Effector memory CD4-positive, alpha-beta T cell (primary cell): ENCODE measurements at regions not wholly inside any gene's neighbourhood (a gene's known extent, or its start where the extent isn't known, plus 50 kb on each side); places are given as distances from the start of the nearest gene placed in this dataset.
"Not testable (repeated sequence)": the region's sequence is repeated elsewhere in the genome, so short reads cannot be mapped to it uniquely, and the experiment has no call there.

Experiments used
- DNase-seq, 3 donors: peaks; one replicate each; pipeline ENCODE4 v3.0.0-alpha.2; 2020
- H3K27ac ChIP-seq: 2 replicates; pipeline ENCODE4 v1.7.0; 2013; ENCODE audit warnings: mild to moderate bottlenecking, low read length, moderate library complexity; ENCODE audit not compliant: insufficient read depth, poor library complexity, severe bottlenecking
- H3K27me3 ChIP-seq: replicated peaks from 2 replicates; pipeline ENCODE4 v1.7.0; 2013; ENCODE audit warnings: mild to moderate bottlenecking, low read length; ENCODE audit not compliant: insufficient read depth, control insufficient read depth, poor library complexity, severe bottlenecking
- H3K36me3 ChIP-seq: 2 replicates; pipeline ENCODE4 v1.7.0; 2013; ENCODE audit warnings: mild to moderate bottlenecking, low read length, moderate library complexity; ENCODE audit not compliant: control insufficient read depth, insufficient read depth
- H3K4me1 ChIP-seq: 2 replicates; pipeline ENCODE4 v1.7.0; 2013; ENCODE audit warnings: low read length, mild to moderate bottlenecking; ENCODE audit not compliant: control insufficient read depth, insufficient read depth, poor library complexity, severe bottlenecking
- H3K4me3 ChIP-seq: 2 replicates; pipeline ENCODE4 v1.7.0; 2013; ENCODE audit warnings: low read length, low read depth, mild to moderate bottlenecking; ENCODE audit not compliant: insufficient read depth, poor library complexity, severe bottlenecking
- H3K9me3 ChIP-seq: 2 replicates; pipeline ENCODE4 v1.7.0; 2013; ENCODE audit warnings: mild to moderate bottlenecking, low read length, moderate library complexity; ENCODE audit not compliant: control insufficient read depth

GRCh38 chr10:27372095-27372494 is 131.5 kb upstream of the ACBD5 start:
- H3K27me3 ChIP-seq: no peaks in the 10 kb centered on the region
- H3K4me1 ChIP-seq: no peaks in the 10 kb centered on the region

GRCh38 chr10:27371375-27371774 is 130.8 kb upstream of the ACBD5 start:
- DNase-seq, H3K9me3 ChIP-seq, H3K4me3 ChIP-seq, H3K36me3 ChIP-seq, H3K27ac ChIP-seq, H3K4me1 ChIP-seq, H3K27me3 ChIP-seq: not testable (repeated sequence)

More at GRCh38 chr10:27372095-27372494, 131.5 kb upstream of the ACBD5 start:
- H3K27ac ChIP-seq: no peak overlapping the region
- H3K9me3 ChIP-seq: no peaks in the 10 kb centered on the region
- no peak overlapping the region for H3K4me3 ChIP-seq
- DNase-seq: no peak
- H3K36me3 ChIP-seq: no peaks in the 10 kb centered on the region

- H3K9me3 ChIP-seq: no peaks in the 10 kb centered on the region
- no peak for DNase-seq
Observed at GRCh38 chr10:27369880-27370279, 129.3 kb upstream of the ACBD5 start.

GRCh38 chr10:27368706-27369105 is 128.1 kb upstream of the ACBD5 start:
- Histone ChIP-seq H3K27me3 (no peaks in the 10 kb centered on the region), H3K4me3 (no peak overlapping the region), H3K4me1 (no peaks in the 10 kb centered on the region), H3K36me3 (no peaks in the 10 kb centered on the region), H3K9me3 (no peaks in the 10 kb centered on the region), H3K27ac (no peak overlapping the region)
- no peak for DNase-seq

More at GRCh38 chr10:27369880-27370279, 129.3 kb upstream of the ACBD5 start:
- H3K4me1 ChIP-seq: no peaks in the 10 kb centered on the region
- H3K27me3 ChIP-seq: no peaks in the 10 kb centered on the region
- no peaks in the 10 kb centered on the region for H3K36me3 ChIP-seq
- H3K4me3 ChIP-seq: no peak overlapping the region
- H3K27ac ChIP-seq: no peak overlapping the region

DNA sequence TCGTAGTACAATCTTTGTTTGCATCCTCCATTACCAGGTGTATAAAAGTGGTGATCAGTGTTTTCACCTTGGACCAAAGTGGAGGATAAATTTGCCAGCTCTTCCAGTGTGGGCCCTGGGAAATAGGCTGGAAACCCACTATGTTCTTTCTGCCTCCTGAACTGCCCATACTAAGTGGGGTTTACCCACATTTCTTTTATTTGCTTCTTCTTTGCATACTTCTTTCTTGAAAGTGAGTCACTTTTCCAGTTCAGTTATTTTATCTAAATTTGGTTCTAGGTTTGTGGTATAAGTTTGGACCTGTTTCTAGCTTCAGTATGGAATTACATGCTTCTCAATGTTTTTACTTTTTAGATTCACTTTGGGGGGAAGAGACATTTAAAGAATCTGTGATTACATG is 126.2 kb upstream of the ACBD5 start:
- no peak overlapping the region for H3K27ac ChIP-seq
- H3K4me3 ChIP-seq: no peak overlapping the region
- no peaks in the 10 kb centered on the region for H3K4me1 ChIP-seq
- H3K9me3 ChIP-seq: no peaks in the 10 kb centered on the region
- H3K27me3 ChIP-seq: no peaks in the 10 kb centered on the region
- no peak for DNase-seq
- H3K36me3 ChIP-seq: no peaks in the 10 kb centered on the region

DNA sequence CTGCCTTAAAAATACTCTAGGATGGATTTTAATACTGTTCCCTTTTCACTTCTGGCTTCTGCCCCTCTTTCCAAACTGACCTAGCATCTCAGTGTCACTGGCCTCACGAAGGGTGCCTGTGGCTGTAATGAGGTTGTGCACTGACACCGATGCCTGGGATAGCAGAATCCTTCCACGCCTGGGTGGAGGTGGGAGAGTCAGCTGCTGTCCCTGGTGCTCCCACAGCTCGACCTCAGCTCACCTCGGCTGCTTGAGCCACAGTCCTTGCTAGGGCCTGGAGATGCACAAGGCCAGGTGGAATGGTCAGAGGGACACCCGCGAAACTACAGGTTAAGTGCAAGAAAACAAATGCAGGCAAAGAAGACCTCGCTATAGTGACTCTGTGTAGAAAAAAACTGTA is 123.4 kb upstream of the ACBD5 start:
- no peaks in the 10 kb centered on the region for H3K4me1 ChIP-seq
- no peak overlapping the region for H3K4me3 ChIP-seq
- no peaks in the 10 kb centered on the region for H3K27me3 ChIP-seq
- no peak overlapping the region for H3K27ac ChIP-seq
- no peaks in the 10 kb centered on the region for H3K9me3 ChIP-seq
- DNase-seq: no peak
- H3K36me3 ChIP-seq: no peaks in the 10 kb centered on the region

DNA sequence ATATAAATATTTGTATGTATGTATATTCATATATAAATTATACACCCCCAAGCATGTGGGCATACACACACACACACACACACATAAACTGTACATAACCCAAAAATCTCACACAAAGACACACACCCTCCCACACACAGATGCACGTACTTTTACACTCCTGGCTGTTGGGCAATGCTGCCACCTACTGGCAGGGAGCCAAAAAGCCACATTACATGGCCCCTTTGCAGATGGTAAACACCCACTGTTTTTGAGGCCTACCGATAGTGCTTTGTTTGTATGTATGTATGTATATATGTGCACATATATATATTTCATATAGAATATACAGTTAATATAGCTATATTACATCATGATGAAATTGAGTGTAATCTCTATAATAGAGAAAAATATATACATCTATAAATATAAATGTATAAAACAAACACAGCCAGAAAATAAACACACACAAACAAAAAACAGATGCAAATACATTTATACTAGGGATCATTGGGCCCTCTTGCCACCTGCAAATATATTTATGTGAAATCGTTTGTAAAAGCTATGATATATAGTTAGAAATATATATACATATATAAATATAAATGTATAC is 120.1 kb upstream of the ACBD5 start:
- Histone ChIP-seq H3K27ac (no peak overlapping the region), H3K36me3 (no peaks in the 10 kb centered on the region), H3K27me3 (no peaks in the 10 kb centered on the region), H3K4me3 (no peak overlapping the region), H3K4me1 (no peaks in the 10 kb centered on the region), H3K9me3 (no peaks in the 10 kb centered on the region)
- DNase-seq: peak; percentile 59 to 75 (median 64)

- DNase-seq: no peak
- no peaks in the 10 kb centered on the region for H3K36me3 ChIP-seq
- H3K27ac ChIP-seq: no peak overlapping the region
- H3K4me3 ChIP-seq: no peak overlapping the region
- H3K4me1 ChIP-seq: no peaks in the 10 kb centered on the region
- no peaks in the 10 kb centered on the region for H3K27me3 ChIP-seq
- H3K9me3 ChIP-seq: no peaks in the 10 kb centered on the region
Observed at GRCh38 chr10:27359792-27360355, 119.3 kb upstream of the ACBD5 start.

DNA sequence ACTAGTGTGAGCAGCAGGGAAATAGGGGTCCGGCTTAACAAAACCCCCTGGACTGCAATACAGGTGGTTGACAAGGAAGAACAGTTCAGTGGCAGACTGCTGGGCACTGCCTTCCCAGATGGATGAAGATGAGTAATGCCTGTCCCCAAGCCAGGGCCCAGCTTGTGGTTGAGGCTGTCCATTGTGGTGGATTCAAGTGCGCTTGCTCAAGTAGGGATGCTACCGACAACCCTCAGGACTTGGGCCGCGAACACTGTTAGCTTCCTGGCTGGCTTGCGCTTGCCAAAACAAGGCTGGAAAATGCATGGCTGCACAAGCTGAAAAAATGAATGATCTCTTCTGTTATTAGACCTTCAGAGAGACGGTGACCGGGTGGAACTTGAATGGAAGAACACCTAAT is 116.1 kb upstream of the ACBD5 start:
- no peaks in the 10 kb centered on the region for H3K27me3 ChIP-seq
- H3K27ac ChIP-seq: no peak overlapping the region
- H3K4me3 ChIP-seq: no peak overlapping the region
- no peaks in the 10 kb centered on the region for H3K36me3 ChIP-seq
- no peaks in the 10 kb centered on the region for H3K4me1 ChIP-seq
- H3K9me3 ChIP-seq: no peaks in the 10 kb centered on the region
- DNase-seq: no peak

GRCh38 chr10:27355918-27356573 is 115.4 kb upstream of the ACBD5 start:
- Histone ChIP-seq H3K27me3 (no peaks in the 10 kb centered on the region), H3K36me3 (no peaks in the 10 kb centered on the region), H3K9me3 (no peaks in the 10 kb centered on the region), H3K27ac (no peak overlapping the region), H3K4me1 (no peaks in the 10 kb centered on the region), H3K4me3 (no peak overlapping the region)
- DNase-seq: no peak
